GM19452 (cell line): ENCODE measurements at regions not wholly inside any gene's neighbourhood (a gene's known extent, or its start where the extent isn't known, plus 50 kb on each side); places are given as distances from the start of the nearest gene placed in this dataset.

Experiments used
- ATAC-seq: cut with Tn5 transposase; IDR thresholded peaks from one replicate; pipeline ENCODE4 v1.9.1; 2021; ENCODE audit not compliant: unreplicated experiment

DNA sequence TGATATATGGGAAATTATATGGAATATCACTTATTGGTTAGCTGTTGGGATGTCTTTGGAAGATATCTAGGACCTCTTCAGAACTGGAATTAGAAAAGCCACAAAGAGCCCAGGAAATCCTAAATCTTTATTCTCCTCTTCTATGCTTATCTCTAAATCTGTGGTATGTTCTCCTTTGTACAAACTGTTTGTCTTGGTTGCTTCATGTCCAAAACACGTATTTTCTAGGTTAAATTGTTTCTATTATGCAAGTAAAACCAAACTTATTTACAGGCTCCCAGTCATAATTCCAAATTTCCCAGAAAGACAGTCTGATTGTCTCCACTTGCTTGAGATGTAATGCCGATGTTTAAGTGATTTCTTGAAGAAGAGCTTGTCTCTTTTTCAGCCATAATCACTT, 650.9 kb downstream of the CDH11 start:
- no peak for ATAC-seq

- ATAC-seq = no peak
Observed at GRCh38 chr16:64469906-64470702, 651.8 kb downstream of the CDH11 start.

DNA sequence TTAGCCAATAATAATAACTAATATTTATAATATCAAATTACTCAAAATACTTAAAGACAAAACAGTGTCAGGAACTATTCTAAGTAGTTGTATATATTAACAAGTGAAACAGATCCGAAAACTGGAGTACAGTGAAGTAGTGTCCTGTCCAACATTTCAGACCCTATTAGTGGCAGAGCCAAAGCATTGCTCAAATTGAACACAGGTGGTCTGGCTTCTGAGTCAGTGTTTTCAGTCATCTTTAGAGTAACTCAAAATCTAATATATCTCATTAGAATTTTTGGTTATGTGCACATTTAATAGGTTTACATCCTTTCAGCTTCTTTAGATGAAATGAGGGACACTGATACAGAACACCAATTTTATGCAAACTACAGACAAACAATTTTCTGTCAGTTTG, 652.5 kb downstream of the CDH11 start:
- no peak for ATAC-seq

DNA sequence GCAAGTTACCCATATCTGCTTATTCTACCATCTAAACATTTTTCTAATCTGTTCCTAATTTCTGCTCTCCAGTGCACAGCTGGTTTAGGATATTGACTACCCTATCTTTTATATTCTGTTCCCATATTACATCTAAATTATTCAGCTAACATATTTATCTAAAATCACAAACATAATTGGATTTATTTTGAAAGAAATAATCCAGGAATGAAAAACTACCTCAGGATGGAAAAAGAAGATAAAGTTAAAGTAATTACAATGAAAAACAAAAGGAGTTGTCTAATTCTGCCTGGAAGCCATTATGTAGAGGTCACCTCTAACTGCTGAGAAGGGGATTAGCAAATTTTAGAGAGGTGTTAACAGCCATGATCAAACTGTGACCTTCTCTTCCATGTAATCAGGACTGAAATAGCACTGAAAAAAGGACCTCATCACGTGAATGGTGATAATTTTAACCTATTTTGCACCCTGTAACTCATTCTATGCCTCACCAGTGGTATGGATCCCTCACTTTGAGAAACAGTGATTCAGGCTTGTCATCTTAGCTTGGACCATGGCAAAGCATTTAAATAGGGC, 653.3 kb downstream of the CDH11 start:
- ATAC-seq = no peak

DNA sequence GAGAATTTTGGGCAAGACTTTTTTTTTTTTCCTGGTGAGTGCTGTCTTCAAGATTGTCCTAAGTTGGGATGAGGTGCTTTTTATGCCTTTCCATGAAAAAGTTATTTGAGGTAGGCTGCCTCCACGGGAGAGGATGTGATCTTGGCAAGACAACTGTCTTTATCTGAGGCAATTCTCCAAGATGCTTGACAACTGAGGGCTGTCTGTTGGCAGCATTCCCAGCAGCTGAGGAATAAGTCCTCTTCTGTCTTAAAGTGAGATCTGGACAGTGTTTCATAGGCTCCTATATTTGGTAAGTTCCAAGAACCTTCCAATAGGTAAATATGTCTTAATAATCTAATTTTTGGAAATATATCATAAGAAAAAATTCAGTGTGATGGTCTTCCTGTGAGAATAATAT, 662.0 kb downstream of the CDH11 start:
- ATAC-seq = no peak

- ATAC-seq = no peak
Observed at GRCh38 chr16:64459402-64459801, 662.5 kb downstream of the CDH11 start.

DNA sequence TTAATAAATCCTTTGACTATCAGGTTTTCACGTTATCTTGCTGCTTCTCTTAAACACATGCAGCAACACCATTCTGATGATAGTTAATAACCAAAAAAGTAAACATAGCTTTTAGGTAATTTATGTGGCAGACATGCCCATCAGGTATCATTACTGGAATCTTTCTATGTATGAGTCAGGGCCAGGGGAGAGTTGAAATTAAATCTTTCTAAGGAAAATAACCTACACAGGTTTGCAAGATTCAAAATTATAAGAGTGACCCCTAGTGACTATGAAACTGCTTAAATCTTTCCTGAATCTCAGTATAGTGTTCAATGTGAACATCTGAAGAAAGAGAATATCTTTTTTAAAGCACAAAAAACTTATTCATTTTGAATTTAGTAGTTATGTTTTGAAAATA, 666.6 kb downstream of the CDH11 start:
- ATAC-seq = no peak

GRCh38 chr16:64453646-64454045, 668.2 kb downstream of the CDH11 start:
- no peak for ATAC-seq

DNA sequence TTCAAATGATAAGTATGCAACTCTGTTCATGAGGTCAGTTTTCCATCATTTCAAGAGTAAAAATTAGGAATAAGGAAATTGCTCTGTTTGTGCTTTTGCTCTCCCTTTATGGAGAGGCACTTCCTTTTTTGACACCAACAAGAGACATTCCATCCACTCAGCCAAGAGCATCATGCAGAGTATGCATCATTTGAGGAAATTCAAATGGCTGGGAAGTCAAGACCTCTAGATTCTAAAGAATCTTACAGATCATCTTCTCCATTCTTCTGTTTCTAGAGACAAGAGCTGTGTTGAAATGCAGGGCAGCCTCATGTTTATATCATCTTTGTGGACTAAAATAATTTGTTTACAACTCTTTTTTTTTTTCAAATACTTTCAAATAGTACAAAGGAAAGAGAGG, 669.4 kb downstream of the CDH11 start:
- no peak for ATAC-seq

GRCh38 chr16:64450177-64450576, 671.7 kb downstream of the CDH11 start:
- ATAC-seq = no peak

DNA sequence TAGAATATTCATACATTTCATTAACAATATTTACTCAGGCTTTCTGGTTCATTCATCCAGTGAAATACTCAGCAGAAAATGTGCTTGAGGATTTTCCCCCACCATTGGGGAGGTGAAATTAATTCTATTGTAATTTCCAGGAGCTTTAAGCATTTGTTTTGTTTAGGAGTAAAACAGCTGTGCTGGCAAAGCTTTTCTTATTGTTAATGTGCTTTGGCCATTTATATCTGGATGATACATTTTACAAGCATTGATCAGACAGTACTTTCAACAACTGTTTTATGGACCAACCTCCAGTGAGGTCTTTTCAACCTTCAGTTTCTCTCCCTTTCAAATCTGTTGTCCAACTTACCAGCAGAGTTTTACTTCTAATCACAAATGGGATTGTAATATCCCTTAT, 672.4 kb downstream of the CDH11 start:
- no peak for ATAC-seq

DNA sequence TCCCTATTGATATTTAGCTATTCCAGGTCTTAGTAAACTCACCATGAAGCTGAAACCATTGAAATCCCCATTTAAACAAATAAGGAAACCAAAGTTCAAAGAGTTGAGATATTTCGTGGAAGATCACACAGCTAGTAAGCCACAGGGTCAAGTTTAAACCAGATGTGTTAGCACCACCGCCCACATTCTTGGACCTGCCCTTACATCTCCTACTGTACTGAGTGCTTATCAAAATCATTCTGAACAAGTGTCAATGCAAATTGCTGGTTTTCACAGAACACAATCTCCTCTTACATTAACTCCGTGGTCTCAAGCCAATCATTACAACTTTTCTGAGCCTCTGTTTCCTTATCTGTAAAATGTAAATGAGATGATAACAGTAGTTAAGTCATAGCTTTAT, 676.2 kb downstream of the CDH11 start:
- ATAC-seq = no peak

DNA sequence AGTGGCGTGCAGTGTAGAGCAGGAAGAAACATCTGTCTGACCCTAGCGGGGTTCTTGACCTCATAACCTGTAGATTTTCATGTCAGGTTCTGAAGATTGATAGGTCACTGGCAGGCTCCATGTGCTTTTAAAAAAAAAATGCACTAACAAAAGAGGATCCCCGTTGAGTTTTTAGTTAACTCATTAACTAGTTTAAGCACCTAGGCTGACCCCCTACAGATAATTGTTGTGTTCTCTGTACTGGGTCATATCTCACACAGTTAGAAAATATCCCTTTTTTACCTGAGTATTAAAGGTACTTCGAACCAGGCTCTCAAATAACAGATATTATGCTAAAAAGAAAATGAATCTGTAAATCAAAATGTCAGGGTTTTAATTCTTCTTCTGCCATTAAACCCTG, 676.6 kb downstream of the CDH11 start:
- ATAC-seq = no peak

DNA sequence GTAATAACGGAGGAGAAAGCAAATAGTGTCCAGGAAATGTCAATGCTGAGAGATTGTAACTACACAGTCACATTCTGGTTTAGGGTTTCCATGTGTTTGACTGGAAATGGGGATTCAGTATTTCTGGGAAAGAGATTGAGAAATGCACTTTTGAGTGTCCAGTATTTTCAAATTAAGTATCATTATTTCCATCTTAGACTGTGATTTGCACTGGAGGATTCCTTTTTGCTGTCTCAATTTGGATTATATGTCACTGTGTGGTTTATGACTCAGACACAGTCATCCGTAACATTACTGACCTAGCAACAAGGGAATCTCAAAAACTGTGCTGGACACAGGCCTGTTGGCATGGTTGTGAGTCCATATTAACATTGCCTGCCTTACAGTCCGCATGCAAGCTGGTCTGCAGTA, 681.4 kb downstream of the CDH11 start:
- no peak for ATAC-seq

DNA sequence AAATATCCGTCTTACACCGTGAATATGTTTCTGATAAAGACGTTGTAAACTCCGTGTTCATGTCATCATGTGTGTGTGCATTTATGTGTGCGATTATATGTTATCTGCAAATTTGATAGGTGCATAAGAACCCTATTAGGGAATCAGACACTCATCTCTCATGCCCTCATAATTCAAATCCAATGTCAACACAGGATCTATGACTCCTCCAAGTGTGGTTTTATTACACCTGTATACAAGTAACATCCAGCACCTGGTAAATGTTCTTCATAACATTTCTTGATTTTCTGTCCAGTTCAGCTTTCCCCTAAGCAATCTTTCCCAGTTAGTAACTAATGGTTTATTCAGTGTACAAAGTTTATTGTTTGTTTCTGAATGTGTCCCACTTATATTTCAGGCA, 681.9 kb downstream of the CDH11 start:
- ATAC-seq = no peak

- ATAC-seq = no peak
Observed at GRCh38 chr16:64437706-64438324, 684.0 kb downstream of the CDH11 start.

- no peak for ATAC-seq
Observed at GRCh38 chr16:64434526-64435069, 687.3 kb downstream of the CDH11 start.

GRCh38 chr16:64428463-64429113, 693.3 kb downstream of the CDH11 start:
- no peak for ATAC-seq

GRCh38 chr16:64426131-64426666, 695.7 kb downstream of the CDH11 start:
- ATAC-seq = no peak

GRCh38 chr16:64425381-64425780, 696.5 kb downstream of the CDH11 start:
- ATAC-seq = no peak

DNA sequence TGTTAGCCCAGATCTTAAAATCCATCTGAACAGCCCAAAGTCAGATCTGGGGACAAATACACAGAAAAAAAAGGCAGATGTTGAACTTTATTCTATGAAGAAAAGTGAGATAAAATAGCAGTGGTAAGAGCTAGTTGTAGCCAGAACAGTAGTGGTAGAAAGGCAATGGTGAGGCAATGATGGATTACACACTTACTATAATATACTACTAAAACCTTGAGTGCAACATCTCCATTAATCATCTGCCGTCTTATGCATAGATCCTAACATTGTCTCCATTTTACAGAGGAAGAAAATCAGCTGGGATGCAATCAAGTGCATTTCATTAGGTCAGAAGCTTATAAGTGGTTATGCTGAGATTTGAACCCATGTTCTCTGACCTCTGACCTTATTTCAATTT, 699.6 kb downstream of the CDH11 start:
- ATAC-seq = no peak
